Activated CD8-positive, alpha-beta memory T cell treated with anti-CD3 and anti-CD28 coated beads, Interleukin-2, amount 50 U/mL, for 24 hours (primary cell): ENCODE measurements at regions not wholly inside any gene's neighbourhood (a gene's known extent, or its start where the extent isn't known, plus 50 kb on each side); places are given as distances from the start of the nearest gene placed in this dataset.

Experiments used
- DNase-seq: peaks from one replicate; pipeline ENCODE4 v3.0.0-alpha.2; 2020; ENCODE audit errors: extremely low read depth

GRCh38 chr5:15261269-15261995, 238.5 kb upstream of the FBXL7 start:
- no peak for DNase-seq

- no peak for DNase-seq
Measured at GRCh38 chr5:15260356-15261268, 239.4 kb upstream of the FBXL7 start.

- DNase-seq: no peak
Measured at GRCh38 chr5:15256485-15256884, 243.5 kb upstream of the FBXL7 start.

DNA sequence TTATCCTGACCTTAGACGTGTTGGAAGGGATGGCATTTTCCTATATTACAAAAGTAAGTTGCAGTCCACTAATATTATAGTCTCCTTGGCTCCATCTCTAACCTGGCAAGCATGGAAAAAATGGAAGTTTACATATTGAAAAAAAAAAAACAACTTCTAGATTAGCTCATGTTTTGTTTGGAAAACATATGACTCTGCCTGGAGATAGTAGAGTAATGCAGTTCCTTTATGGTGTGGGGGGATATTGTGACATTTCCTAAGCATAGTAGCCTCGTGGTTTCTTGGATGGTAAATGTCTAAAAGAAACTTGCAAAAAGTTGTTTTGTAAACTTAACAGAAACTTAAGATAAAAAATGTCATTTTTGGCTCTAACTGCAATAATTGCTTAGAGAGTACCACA, 244.4 kb upstream of the FBXL7 start:
- no peak for DNase-seq

- DNase-seq: no peak
Measured at GRCh38 chr5:15254607-15255006, 245.4 kb upstream of the FBXL7 start.

- DNase-seq: no peak
Measured at GRCh38 chr5:15252331-15252730, 247.6 kb upstream of the FBXL7 start.

DNA sequence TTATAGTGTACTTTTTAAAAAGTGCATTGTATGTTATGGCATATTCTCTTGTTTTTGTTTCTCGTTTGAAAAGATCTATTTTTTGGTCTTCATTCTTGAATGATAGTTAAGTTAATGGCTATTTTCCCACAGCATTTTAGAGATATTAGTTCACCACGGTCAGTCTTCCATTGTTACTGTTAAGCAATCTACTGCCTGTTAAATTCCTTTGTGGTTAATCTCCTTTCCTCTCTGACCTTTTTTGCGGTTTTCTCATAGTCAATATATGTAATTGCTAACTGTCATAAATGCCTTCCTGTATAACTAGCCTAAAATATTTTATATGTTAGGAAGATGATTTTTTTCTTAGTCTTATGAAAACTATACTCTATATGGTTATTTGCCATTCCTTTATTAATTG, 250.8 kb upstream of the FBXL7 start:
- no peak for DNase-seq

DNA sequence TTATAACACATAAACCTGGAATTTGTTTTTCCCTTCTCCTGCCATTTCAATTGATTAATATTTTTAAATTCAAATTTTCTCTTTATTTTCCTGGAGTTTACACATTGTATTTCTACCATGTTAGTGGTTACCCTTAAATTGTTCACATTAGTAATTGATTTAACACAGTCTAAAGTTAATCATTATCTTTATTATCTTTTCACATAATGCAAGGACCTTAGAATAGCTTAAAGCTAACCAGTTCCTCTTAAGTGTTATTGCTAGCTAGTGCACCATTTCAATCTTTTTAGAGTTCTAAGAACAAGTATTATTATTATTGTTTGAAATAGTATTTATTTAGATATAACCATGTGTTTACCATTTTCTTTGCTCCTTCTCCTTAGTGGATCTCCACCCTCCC, 251.2 kb upstream of the FBXL7 start:
- no peak for DNase-seq

- DNase-seq: no peak
Measured at GRCh38 chr5:15245913-15246312, 254.1 kb upstream of the FBXL7 start.

DNA sequence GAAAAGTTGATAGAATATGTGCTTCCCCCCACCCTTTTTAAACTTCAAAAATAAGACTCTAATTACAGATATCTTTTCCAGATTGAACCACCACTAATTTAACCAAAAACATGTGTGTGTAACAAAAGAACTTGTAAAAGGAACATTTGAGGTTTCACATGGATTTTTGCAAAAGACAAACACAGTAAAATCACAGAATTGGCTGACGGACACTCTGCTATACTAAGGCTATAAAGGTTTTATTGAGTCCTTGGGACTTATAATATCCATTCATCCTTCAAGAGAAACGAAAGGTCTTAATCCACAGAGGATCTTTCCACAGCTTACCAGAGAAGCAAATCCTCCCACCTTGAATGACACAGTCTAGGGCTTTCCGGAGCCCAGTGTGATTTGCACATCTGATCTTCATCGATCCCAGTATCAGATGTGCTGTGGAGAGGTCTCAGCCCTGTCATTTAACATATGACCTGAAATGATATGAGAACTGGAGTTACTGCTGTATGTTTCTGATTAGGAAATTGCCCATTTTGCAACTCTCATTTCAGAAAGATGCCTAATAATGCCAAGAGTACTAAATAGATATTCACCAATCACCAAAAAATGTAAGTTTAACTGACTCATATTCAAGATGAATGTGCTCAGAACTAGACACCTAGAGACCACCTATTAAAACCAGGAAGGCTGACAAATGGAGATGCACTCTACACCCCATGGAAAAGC, 256.5 kb upstream of the FBXL7 start:
- DNase-seq: no peak

DNA sequence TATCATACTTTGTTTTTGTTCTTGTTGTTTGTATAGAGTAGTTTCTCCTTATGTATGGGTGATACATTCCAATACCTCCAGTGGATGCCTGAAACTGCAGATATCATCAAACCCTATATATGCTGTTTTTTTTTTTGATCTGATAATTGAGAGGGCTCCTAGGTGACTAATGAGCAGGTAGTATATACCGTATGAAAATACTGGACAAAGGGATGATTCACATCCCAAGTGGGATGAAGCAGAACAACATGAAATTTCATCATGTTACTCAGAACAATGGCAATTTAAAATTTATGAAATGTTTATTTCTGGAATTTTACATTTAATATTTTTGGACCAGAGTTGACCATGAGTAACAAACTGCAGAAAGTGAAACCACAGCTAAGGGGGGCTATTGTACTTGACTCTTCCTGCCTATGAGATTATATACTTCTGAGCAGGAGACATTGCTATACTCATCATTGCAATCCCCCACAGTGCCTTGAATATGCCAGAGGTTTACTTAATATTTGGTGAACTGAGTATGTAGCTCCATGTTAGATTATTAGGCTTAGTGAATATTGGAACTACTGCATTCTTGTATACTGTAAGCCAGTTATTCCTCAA, 258.7 kb upstream of the FBXL7 start:
- no peak for DNase-seq

DNA sequence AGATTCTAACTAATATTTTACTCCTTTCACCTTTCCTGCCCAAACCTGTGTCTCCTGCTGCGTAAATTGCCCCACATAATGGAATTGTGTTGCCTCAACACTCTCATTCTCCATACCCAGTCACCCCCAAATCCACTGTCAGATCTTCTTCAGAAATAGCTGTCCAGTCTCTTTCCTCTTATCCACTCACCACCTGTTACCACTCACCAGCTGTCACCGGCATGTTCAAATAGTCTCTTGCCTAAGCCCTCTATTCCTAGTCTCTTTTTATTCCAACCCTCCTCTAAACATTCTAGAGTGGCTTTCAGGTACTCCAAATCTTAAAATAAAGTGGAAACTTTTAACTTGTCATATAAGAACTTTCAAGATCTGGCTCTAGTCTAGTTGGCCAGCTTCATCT, 262.0 kb upstream of the FBXL7 start:
- DNase-seq: no peak

DNA sequence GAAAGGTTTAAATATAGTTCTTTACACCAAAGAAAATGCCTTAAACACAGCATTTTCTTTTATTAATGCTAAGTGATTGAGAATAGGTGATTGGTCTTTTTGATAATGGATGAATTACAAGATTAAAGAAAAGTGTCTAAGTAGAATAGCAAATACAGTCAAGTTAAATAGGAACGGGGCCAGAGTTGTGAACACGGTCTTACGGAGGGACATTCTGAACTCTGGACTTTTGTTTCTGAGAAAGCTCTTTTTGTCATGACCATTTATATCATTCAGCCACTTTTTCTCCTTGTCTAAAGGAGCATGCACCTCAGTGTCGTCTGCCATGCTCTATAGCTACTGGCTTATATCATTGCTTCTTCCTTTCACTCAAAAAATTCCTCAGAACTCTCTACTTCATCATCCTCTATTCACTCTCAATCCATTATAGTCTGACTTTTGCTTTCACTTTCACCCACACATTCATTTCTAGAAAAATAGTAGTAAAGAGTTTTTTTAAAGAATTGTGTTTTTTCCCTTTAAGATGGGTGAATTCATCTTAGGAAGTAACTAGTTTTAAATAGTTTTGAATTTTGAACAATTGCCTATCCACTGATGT, 263.0 kb upstream of the FBXL7 start:
- DNase-seq: no peak

- no peak for DNase-seq
Measured at GRCh38 chr5:15234911-15235310, 265.1 kb upstream of the FBXL7 start.

DNA sequence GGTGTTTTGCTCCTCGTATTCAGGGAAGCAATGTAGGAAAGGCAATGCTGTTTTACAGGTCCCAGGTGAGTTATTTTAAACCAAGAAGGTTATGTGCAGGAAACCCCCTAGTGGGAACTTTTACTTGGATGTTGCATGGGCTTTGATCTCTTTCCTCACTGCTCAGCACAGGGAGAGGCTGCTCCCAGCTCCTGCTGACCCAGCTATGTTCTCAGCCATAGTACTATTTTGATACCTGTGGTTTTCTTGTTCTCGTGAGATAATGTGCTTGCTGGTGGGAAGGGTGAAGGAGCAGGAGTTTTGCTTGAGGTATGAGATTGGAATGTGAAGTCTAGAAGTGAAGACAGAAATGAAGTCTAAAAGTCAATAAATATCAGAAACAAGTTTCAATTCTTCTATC, 265.6 kb upstream of the FBXL7 start:
- DNase-seq: no peak

DNA sequence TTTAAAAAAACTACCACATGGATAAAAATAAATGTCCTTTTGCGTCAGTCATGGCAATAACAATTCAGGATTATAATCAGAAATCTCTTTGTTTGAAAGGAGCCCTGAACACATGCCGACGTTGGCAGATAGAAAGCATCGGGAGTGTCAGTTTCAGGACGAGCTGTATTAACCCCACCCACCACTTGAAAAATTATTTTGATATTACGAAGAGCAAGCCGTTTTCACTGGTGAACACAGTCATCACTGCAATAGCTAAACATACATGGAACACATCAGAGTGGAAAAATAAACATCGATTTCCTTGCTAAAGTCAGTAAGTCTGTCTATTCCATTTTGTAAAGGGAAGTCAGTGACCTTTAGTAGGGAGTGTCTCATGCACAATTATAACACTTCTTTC, 266.4 kb upstream of the FBXL7 start:
- DNase-seq: no peak

- no peak for DNase-seq
Measured at GRCh38 chr5:15222156-15222555, 277.8 kb upstream of the FBXL7 start.

DNA sequence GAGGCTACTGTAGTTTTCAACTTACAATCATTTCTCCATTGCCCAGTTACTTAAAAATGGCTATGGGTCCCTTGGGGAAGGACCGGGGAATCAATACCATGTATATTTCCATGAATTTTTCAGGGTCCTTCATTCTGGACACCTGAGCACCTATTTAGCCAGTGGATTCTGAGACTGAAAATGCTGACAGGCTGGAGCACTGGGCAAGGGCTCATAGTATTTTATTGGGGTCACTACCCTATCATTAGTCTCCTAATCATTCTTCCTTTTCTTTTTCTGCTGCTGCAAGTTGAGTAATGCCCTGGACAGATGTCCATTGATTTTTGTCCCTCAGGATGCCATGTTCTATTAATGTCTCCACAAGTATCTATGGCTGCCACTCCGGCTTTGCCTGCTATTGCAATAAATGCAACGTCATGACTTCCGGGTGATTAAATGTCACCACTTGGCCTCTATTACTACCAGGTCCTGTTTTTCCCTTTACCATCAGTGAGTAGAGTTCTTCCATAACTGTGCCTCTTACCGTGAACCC, 279.3 kb upstream of the FBXL7 start:
- DNase-seq: no peak

DNA sequence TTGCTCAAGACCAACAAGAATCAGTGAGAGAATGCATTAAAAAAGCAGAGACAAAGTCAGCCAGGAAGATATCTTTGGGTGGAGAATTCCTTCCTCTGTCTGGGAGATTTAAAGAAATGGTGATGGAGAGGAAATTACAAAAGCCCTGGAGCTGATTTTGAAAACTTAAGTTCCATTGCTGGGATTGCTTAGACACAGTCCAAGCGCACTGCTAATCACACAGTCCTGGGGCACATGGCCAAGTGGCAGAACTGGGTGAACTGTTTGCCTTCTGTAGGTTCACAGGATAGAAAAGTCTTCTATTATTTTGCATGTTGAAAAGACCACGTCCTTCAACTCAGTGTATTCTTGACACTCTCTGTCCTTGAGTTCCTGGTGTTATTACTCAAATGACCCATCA, 284.9 kb upstream of the FBXL7 start:
- DNase-seq: no peak

- no peak for DNase-seq
Measured at GRCh38 chr5:15214010-15214409, 286.0 kb upstream of the FBXL7 start.

DNA sequence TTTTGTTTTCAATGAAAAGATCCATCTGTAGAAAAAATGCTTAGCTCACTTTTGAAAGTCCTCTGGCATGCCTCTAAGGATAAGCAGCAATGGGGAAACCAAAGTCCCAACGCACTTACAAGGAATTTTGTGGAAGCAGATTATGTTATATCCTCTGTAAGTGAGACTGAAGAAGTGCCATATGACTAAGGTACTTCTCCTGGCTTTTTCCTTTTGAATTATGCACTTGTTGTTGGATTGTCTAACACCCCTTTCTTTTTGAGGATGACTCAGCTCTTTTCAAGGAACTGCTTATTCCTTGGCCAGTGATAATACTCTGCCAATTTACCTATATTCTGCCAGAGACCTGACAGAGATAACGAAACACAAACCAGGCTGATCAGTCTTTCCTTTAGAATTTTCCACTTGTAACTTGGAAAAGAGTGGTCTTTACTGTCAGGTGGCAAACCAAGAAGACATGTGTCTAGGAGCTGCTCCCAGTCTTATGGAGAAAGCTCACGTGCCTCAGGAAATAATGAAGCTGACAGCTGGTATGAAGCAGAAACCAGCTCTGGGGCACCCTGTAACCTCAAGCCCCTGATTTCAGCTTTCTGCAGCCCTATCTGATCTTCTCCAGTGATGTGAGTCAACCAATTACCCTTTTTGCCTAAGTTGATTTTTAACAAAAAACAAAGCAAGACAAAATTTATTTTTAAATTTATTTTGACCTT, 290.8 kb upstream of the FBXL7 start:
- no peak for DNase-seq
